Keratinocyte (primary cell): ENCODE measurements at regions not wholly inside any gene's neighbourhood (a gene's known extent, or its start where the extent isn't known, plus 50 kb on each side); places are given as distances from the start of the nearest gene placed in this dataset.

Experiments used
- EZH2 ChIP-seq: IDR thresholded peaks from one replicate; pipeline ENCODE4 v1.6.1; 2012; ENCODE audit warnings: inconsistent platforms, mild to moderate bottlenecking, low read length, moderate library complexity
- TF ChIP-seq, protein P1 (sequence below), 3 experiments: IDR thresholded peaks in 1 of 3; conservative IDR thresholded peaks in 1 of 3; optimal IDR thresholded peaks in 1 of 3; 2 replicates in 2 of 3; 3 replicates in 1 of 3; pipeline versions ENCODE3 to v1.5.1; 2011; ENCODE audit warnings: low read length in 3 of 3, mild to moderate bottlenecking in 3 of 3, moderate library complexity in 2 of 3, control low read depth in 1 of 3, inconsistent platforms in 1 of 3; ENCODE audit not compliant: insufficient read depth in 2 of 3; ENCODE audit errors: extremely low read depth in 1 of 3

DNA sequence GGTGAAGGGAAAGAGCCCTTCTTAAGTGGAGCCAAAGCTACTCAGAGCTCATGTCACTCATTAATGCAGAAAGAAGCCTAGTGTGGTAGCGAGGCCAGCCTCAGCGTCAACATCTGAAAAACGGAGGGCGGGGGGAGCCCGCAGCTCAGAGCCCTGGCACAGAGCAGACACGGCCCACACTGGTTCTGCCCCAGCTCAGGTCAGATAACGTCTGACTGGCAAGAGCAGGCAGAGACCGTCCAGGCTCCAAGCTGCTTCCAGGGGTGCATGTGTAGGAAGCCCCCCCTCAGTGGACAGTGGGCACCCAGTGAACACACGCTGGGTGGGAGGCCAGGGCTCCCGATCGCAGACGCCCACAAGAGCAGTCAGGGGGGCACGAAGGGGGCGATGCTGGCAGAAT is 100.8 kb downstream of the SHANK2 start:
- TF ChIP-seq, protein P1, sequence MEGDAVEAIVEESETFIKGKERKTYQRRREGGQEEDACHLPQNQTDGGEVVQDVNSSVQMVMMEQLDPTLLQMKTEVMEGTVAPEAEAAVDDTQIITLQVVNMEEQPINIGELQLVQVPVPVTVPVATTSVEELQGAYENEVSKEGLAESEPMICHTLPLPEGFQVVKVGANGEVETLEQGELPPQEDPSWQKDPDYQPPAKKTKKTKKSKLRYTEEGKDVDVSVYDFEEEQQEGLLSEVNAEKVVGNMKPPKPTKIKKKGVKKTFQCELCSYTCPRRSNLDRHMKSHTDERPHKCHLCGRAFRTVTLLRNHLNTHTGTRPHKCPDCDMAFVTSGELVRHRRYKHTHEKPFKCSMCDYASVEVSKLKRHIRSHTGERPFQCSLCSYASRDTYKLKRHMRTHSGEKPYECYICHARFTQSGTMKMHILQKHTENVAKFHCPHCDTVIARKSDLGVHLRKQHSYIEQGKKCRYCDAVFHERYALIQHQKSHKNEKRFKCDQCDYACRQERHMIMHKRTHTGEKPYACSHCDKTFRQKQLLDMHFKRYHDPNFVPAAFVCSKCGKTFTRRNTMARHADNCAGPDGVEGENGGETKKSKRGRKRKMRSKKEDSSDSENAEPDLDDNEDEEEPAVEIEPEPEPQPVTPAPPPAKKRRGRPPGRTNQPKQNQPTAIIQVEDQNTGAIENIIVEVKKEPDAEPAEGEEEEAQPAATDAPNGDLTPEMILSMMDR (optimal IDR thresholded peaks at IDR 0.05 in 1 of 3, IDR thresholded peaks at IDR 0.05 in 1 of 3, conservative IDR thresholded peaks at IDR 0.05 in 1 of 3; ENCODE audit: extremely low read depth in 1 of 3, insufficient read depth in 2 of 3, low read length in 3 of 3) = no peak
- no peak for TF ChIP-seq EZH2
